T-helper 1 cell (primary cell): ENCODE measurements at regions not wholly inside any gene's neighbourhood (a gene's known extent, or its start where the extent isn't known, plus 50 kb on each side); places are given as distances from the start of the nearest gene placed in this dataset.
A peak's percentile ranks its signal among the peaks of the same experiment; 100 is the strongest.

Source experiments
- DNase-seq, 5 donors: peaks; one replicate each; pipeline ENCODE4 v3.0.0-alpha.2; 2012 to 2020

GRCh38 chr12:124504273-124505000 is 63.0 kb downstream of the NCOR2 start:
- DNase-seq = no peak

- DNase-seq = no peak
Observed at GRCh38 chr12:124503305-124503704, 64.1 kb downstream of the NCOR2 start.

- DNase-seq = no peak
Observed at GRCh38 chr12:124502379-124502778, 65.0 kb downstream of the NCOR2 start.

- no peak for DNase-seq
Observed at GRCh38 chr12:124501827-124502226, 65.6 kb downstream of the NCOR2 start.

- DNase-seq = no peak
Observed at GRCh38 chr12:124501112-124501561, 66.3 kb downstream of the NCOR2 start.

GRCh38 chr12:124499898-124500244 is 67.5 kb downstream of the NCOR2 start:
- DNase-seq = no peak

- DNase-seq = no peak
Observed at GRCh38 chr12:124499190-124499753, 68.1 kb downstream of the NCOR2 start.

GRCh38 chr12:124498275-124499189 is 68.9 kb downstream of the NCOR2 start:
- no peak for DNase-seq

GRCh38 chr12:124497658-124498057 is 69.8 kb downstream of the NCOR2 start:
- no peak for DNase-seq

- DNase-seq = no peak
Observed at GRCh38 chr12:124497039-124497438, 70.4 kb downstream of the NCOR2 start.

GRCh38 chr12:124496584-124496983 is 70.8 kb downstream of the NCOR2 start:
- DNase-seq = no peak

- no peak for DNase-seq
Observed at GRCh38 chr12:124495194-124495983, 72.0 kb downstream of the NCOR2 start.

GRCh38 chr12:124494751-124495129 is 72.7 kb downstream of the NCOR2 start:
- no peak for DNase-seq

GRCh38 chr12:124493809-124494750 is 73.3 kb downstream of the NCOR2 start:
- peak in 1 of 5 donors; percentile 51 for DNase-seq

GRCh38 chr12:124492879-124493808 is 74.3 kb downstream of the NCOR2 start:
- DNase-seq = no peak

- no peak for DNase-seq
Observed at GRCh38 chr12:124491856-124492420, 75.5 kb downstream of the NCOR2 start.

- no peak for DNase-seq
Observed at GRCh38 chr12:124491310-124491709, 76.1 kb downstream of the NCOR2 start.

GRCh38 chr12:124490584-124491305 is 76.7 kb downstream of the NCOR2 start:
- DNase-seq = no peak

- DNase-seq = no peak
Observed at GRCh38 chr12:124489915-124490583, 77.4 kb downstream of the NCOR2 start.
